ENCODE measurements at regions not wholly inside any gene's neighbourhood (a gene's known extent, or its start where the extent isn't known, plus 50 kb on each side); places are given as distances from the start of the nearest gene placed in this dataset.

DNA sequence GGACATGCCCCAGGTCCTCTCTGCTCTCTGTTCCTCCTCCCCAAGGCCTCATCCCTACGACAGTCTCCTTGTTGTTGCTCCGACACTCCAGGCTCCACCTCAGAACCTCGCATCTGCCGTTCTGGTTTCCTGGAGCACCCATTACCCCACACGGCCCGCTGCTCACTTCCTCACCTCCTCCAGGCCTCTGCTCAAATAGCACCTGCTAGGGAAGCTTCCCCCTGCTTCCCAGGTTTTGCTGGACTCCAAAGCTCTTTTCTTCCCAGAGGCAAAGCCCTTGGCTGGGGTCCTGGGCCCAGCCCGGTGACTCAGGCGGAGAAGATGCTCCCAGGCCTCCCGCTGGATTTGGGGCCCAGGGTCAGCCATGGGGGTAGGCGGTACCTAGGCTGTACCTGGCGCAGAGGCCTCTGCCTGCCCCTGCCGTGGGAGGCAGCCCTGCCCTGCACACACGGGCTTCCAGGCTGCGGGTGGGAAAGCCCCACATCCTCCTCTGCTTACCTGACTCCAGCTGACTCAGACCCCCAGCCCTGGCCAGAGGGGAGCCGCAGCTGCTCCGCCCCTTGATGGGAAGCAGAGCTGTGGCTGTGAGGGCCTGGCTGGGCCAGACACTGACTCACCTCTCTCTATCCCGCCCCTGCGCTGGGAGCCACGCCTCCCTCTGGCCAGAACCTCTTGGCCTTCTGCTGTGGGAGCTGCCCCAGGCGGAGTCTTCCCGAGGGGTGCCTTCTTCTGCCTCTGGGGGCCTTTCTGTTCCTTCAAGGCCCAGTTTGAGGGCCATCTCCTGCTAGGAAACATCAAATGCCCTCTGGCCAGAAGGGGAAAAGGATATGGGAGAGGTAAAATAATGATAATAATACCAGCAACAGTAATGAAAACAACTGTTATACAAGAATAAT lies 130.5 kb downstream of the CEBPB start:
- TF ChIP-seq, protein P1, sequence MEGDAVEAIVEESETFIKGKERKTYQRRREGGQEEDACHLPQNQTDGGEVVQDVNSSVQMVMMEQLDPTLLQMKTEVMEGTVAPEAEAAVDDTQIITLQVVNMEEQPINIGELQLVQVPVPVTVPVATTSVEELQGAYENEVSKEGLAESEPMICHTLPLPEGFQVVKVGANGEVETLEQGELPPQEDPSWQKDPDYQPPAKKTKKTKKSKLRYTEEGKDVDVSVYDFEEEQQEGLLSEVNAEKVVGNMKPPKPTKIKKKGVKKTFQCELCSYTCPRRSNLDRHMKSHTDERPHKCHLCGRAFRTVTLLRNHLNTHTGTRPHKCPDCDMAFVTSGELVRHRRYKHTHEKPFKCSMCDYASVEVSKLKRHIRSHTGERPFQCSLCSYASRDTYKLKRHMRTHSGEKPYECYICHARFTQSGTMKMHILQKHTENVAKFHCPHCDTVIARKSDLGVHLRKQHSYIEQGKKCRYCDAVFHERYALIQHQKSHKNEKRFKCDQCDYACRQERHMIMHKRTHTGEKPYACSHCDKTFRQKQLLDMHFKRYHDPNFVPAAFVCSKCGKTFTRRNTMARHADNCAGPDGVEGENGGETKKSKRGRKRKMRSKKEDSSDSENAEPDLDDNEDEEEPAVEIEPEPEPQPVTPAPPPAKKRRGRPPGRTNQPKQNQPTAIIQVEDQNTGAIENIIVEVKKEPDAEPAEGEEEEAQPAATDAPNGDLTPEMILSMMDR (IDR thresholded peaks at IDR 0.05; ENCODE audit: low read depth, low read length), result no peak
- no peak for TF ChIP-seq POLR2A (IDR thresholded peaks at IDR 0.05; ENCODE audit: extremely low read depth, insufficient read length)
- TF ChIP-seq, protein P2, sequence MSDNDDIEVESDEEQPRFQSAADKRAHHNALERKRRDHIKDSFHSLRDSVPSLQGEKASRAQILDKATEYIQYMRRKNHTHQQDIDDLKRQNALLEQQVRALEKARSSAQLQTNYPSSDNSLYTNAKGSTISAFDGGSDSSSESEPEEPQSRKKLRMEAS (IDR thresholded peaks at IDR 0.05; ENCODE audit: low read depth, low read length), result no peak

Data from NB4 (cell line).